Vagina (tissue), 2 donors: ENCODE measurements at regions not wholly inside any gene's neighbourhood (a gene's known extent, or its start where the extent isn't known, plus 50 kb on each side); places are given as distances from the start of the nearest gene placed in this dataset.

Experiments used
- DNase-seq, 2 donors: peaks; one replicate each; pipeline ENCODE4 v3.0.0-alpha.2; 2017; ENCODE audit errors: extremely low spot score in 2 of 2
- H3K27ac ChIP-seq: fragments of 200-600 bp; sonication (generic); one replicate; pipeline ENCODE4 v1.5.1; 2019
- H3K27me3 ChIP-seq: fragments of 200-600 bp; sonication (generic); one replicate; pipeline ENCODE4 v1.5.1; 2019
- H3K36me3 ChIP-seq, 2 donors: fragments of 200-600 bp; sonication (generic); one replicate each; pipeline ENCODE4 v1.5.1; 2017 to 2019
- H3K4me1 ChIP-seq: fragments of 200-600 bp; sonication (generic); one replicate; pipeline ENCODE4 v1.5.1; 2019
- H3K4me3 ChIP-seq, 2 donors: fragments of 200-600 bp; sonication (generic); 1 replicate in 1 of 2; 2 replicates in 1 of 2; pipeline ENCODE4 v1.5.1; 2016 to 2019
- H3K9me3 ChIP-seq: fragments of 200-600 bp; sonication (generic); one replicate; pipeline ENCODE4 v1.5.1; 2019
- POLR2A ChIP-seq, 2 donors: fragments of 450-650 bp; IDR thresholded peaks; one replicate each; pipeline ENCODE4 v1.6.1; 2017; ENCODE audit warnings: antibody characterized with exemption in 2 of 2, mild to moderate bottlenecking in 2 of 2, moderate library complexity in 2 of 2
- POLR2AphosphoS5 ChIP-seq, 2 donors: sonication (generic); formaldehyde crosslinking; IDR thresholded peaks; one replicate each; pipeline ENCODE4 v1.9.0; 2017; ENCODE audit warnings: antibody characterized with exemption in 2 of 2, mild to moderate bottlenecking in 2 of 2, low read depth in 1 of 2; ENCODE audit not compliant: insufficient read depth in 1 of 2
- intact Hi-C: fragments of 100-400 bp; cut with DNase I; formaldehyde crosslinking; loops from one replicate; pipeline ENCODE4 v1.15.1; 2023
- TF ChIP-seq, protein P1 (sequence below), 3 experiments: fragments of 450-650 bp in 2 of 3; fragments of 200-600 bp in 1 of 3; sonication (generic) in 1 of 3; IDR thresholded peaks; one replicate each; pipeline ENCODE4 v1.5.1; 2017 to 2019; ENCODE audit warnings: antibody characterized with exemption in 3 of 3, mild to moderate bottlenecking in 2 of 3, moderate library complexity in 2 of 3

DNA sequence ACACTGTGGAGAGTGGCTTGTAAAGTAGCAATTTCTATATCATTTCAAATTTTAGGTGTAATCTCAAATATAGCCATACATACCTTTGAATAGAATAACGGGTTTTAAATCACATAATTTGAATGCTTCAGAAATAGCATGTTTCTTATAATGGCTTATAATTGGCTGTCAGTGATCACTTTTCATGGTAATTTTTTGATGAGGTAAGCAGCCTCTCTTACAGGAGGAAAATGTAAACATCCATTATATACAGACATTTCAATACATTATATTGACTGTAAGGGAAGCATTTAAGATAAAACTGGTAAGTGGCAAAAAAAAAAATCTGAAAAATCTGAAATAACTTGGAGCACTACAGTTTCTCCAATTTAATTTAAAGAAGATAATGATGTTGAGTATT is 67.8 kb upstream of the PHACTR2 start:
- H3K4me3 ChIP-seq: no peak overlapping the region
- no peaks in the 10 kb centered on the region for H3K4me1 ChIP-seq
- H3K9me3 ChIP-seq: no peaks in the 10 kb centered on the region
- H3K36me3 ChIP-seq: no peaks in the 10 kb centered on the region
- no peak for TF ChIP-seq POLR2AphosphoS5 (IDR thresholded peaks at IDR 0.05; ENCODE audit: insufficient read depth in 1 of 2, low read depth in 1 of 2)
- TF ChIP-seq POLR2A (IDR thresholded peaks at IDR 0.05): no peak
- TF ChIP-seq, protein P1, sequence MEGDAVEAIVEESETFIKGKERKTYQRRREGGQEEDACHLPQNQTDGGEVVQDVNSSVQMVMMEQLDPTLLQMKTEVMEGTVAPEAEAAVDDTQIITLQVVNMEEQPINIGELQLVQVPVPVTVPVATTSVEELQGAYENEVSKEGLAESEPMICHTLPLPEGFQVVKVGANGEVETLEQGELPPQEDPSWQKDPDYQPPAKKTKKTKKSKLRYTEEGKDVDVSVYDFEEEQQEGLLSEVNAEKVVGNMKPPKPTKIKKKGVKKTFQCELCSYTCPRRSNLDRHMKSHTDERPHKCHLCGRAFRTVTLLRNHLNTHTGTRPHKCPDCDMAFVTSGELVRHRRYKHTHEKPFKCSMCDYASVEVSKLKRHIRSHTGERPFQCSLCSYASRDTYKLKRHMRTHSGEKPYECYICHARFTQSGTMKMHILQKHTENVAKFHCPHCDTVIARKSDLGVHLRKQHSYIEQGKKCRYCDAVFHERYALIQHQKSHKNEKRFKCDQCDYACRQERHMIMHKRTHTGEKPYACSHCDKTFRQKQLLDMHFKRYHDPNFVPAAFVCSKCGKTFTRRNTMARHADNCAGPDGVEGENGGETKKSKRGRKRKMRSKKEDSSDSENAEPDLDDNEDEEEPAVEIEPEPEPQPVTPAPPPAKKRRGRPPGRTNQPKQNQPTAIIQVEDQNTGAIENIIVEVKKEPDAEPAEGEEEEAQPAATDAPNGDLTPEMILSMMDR (IDR thresholded peaks at IDR 0.05): no peak
- H3K27me3 ChIP-seq: no peaks in the 10 kb centered on the region
- no peak overlapping the region for H3K27ac ChIP-seq
- intact Hi-C loops: no loop called here
- no peak for DNase-seq

DNA sequence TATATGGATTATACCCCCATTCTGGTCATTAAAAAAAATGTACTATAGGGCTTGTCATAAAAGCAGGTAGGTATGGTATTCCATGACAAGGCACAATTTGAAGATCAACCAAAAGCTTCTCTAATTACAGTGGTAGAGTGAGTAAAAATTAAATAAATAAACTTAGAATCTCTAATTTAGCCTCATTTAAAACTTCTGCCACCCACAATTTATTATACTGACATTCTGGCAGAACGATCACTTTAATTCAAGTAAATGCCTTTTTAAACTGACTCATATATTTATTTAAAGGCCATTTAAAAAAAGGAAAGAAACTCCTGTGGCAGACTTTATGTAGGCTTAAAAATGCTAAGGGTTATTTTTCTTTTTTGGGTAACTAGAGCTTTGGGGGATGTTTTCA is 68.3 kb upstream of the PHACTR2 start:
- H3K9me3 ChIP-seq: no peaks in the 10 kb centered on the region
- no peak for TF ChIP-seq POLR2AphosphoS5 (IDR thresholded peaks at IDR 0.05; ENCODE audit: insufficient read depth in 1 of 2, low read depth in 1 of 2)
- TF ChIP-seq POLR2A (IDR thresholded peaks at IDR 0.05): no peak
- intact Hi-C loops: no loop called here
- no peaks in the 10 kb centered on the region for H3K36me3 ChIP-seq
- no peak overlapping the region for H3K4me3 ChIP-seq
- DNase-seq: no peak
- H3K4me1 ChIP-seq: no peaks in the 10 kb centered on the region
- no peaks in the 10 kb centered on the region for H3K27me3 ChIP-seq
- no peak overlapping the region for H3K27ac ChIP-seq

DNA sequence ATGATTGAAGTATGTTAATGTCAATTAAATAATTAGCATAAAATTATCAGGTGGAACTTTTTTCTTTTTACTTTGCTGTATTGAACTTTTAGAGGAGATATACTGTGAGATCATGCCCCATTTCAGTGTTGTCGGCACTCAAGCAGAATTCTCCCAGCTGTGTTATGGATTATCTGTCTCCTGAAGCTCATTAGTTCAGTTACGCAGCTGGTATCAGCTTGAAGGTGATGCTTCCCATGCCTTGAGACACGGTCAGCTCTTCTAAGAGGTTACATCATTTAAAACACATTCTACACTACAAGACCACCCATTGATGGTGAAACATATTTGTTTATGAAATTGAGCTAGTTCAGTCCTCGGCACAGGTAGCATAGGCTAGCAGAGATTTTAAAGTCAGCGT is 68.9 kb upstream of the PHACTR2 start:
- Histone ChIP-seq H3K36me3 (no peaks in the 10 kb centered on the region), H3K27ac (no peak overlapping the region), H3K27me3 (no peaks in the 10 kb centered on the region), H3K9me3 (no peaks in the 10 kb centered on the region), H3K4me3 (no peak overlapping the region), H3K4me1 (no peaks in the 10 kb centered on the region)
- intact Hi-C loops: no loop called here
- TF ChIP-seq, protein P1 (IDR thresholded peaks at IDR 0.05): no peak
- TF ChIP-seq POLR2AphosphoS5 (IDR thresholded peaks at IDR 0.05; ENCODE audit: insufficient read depth in 1 of 2, low read depth in 1 of 2): no peak
- TF ChIP-seq POLR2A (IDR thresholded peaks at IDR 0.05): no peak
- DNase-seq: no peak

DNA sequence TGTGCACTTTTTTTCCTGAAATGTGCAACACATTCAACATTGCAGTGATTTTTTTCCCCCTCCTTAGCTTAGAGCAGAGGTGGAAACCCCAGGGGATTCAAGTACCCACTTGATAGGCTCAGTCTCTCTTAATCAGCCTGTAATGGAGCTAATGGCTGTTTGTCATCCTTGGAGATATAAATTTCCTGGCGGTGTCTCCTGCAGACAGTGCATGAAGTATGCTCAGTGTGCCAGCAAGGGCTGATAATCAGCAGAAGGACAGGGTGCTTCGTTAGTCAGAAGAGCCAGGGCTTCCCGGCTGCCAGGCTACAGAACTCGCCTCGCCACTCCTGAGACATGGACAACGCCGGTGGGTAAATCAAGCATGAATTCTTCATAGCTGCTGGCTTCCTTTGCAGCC is 69.8 kb upstream of the PHACTR2 start:
- no peaks in the 10 kb centered on the region for H3K4me1 ChIP-seq
- no peaks in the 10 kb centered on the region for H3K27me3 ChIP-seq
- no peak for TF ChIP-seq POLR2A (IDR thresholded peaks at IDR 0.05)
- TF ChIP-seq, protein P1 (IDR thresholded peaks at IDR 0.05): no peak
- TF ChIP-seq POLR2AphosphoS5 (IDR thresholded peaks at IDR 0.05; ENCODE audit: insufficient read depth in 1 of 2, low read depth in 1 of 2): no peak
- no peak overlapping the region for H3K27ac ChIP-seq
- intact Hi-C loops: no loop called here
- H3K9me3 ChIP-seq: no peaks in the 10 kb centered on the region
- DNase-seq: no peak
- H3K4me3 ChIP-seq: no peak overlapping the region
- H3K36me3 ChIP-seq: no peaks in the 10 kb centered on the region

DNA sequence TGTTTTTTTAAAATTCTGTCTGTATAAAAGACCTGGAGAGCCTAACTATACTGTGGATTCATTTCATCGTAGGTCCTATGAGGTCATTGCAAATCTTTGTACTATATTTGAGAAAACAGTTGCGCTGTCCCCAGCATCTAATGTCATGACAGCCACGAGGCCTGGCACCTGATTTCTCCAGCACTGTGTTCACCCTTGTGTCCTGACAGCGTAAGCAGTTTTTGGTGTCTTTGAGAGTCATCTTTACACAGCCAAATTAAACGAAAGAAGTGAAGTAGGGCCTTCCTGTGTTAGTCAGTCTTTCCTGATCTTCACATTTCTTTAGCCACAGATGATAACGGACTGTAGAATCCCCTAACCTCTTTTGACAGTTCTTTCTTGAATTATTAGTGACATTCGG is 70.6 kb upstream of the PHACTR2 start:
- H3K4me3 ChIP-seq: no peak overlapping the region
- no peaks in the 10 kb centered on the region for H3K27me3 ChIP-seq
- intact Hi-C loops: no loop called here
- H3K4me1 ChIP-seq: no peaks in the 10 kb centered on the region
- no peak for DNase-seq
- H3K36me3 ChIP-seq: no peaks in the 10 kb centered on the region
- H3K27ac ChIP-seq: no peak overlapping the region
- no peaks in the 10 kb centered on the region for H3K9me3 ChIP-seq
- TF ChIP-seq POLR2A (IDR thresholded peaks at IDR 0.05): no peak
- TF ChIP-seq, protein P1 (IDR thresholded peaks at IDR 0.05): no peak
- no peak for TF ChIP-seq POLR2AphosphoS5 (IDR thresholded peaks at IDR 0.05; ENCODE audit: insufficient read depth in 1 of 2, low read depth in 1 of 2)
